PC-3 (cell line): ENCODE measurements at regions not wholly inside any gene's neighbourhood (a gene's known extent, or its start where the extent isn't known, plus 50 kb on each side); places are given as distances from the start of the nearest gene placed in this dataset.
A peak's percentile ranks its signal among the peaks of the same experiment; 100 is the strongest.

Source experiments
- ATAC-seq: fragments of 200-7000 bp; cut with Tn5 transposase; 2 replicates; pipeline ENCODE4 v1.9.1; 2020; ENCODE audit warnings: mild to moderate bottlenecking, moderate library complexity
- BruUV-seq: library from RNA; stranded (reverse); fragments of 400-500 nt; replicated peaks from 2 replicates; lab custom pipeline; 2021; lab: Mats Ljungman, UMichigan
- CTCF ChIA-PET: fragments of 300-600 bp; sonication (Branson Sonifier 250); formaldehyde crosslinking; loops from one replicate; lab custom pipeline; 2022; ENCODE audit warnings: antibody characterized with exemption; lab: Charles Lee
- POLR2A ChIA-PET: fragments of 300-600 bp; sonication (Branson Sonifier 250); formaldehyde crosslinking; loops from one replicate; lab custom pipeline; 2022; ENCODE audit warnings: antibody characterized with exemption; ENCODE audit not compliant: unreplicated experiment; lab: Charles Lee
- DNase-seq: peaks from one replicate; pipeline ENCODE4 v3.0.0-alpha.2; 2015
- H2AFZ ChIP-seq: fragments of 300-600 bp; sonication (generic); 2 replicates; pipeline ENCODE4 v1.6.0; 2016; ENCODE audit warnings: antibody characterized with exemption, low read length
- H3F3A ChIP-seq: fragments of 300-600 bp; sonication (generic); one replicate; pipeline ENCODE4 v1.6.0; 2017; ENCODE audit warnings: antibody characterized with exemption, low read length, control low read depth, mild to moderate bottlenecking; ENCODE audit not compliant: unreplicated experiment
- H3K27ac ChIP-seq: fragments of 300-600 bp; sonication (generic); 2 replicates; pipeline ENCODE4 v1.5.1; 2016; ENCODE audit warnings: mild to moderate bottlenecking, low read length
- H3K27me3 ChIP-seq: fragments of 300-600 bp; sonication (generic); 2 replicates; pipeline ENCODE4 v1.6.1; 2016; ENCODE audit warnings: low read length, mixed read lengths
- H3K36me3 ChIP-seq: fragments of 300-600 bp; sonication (generic); 2 replicates; pipeline ENCODE4 v1.6.1; 2016; ENCODE audit warnings: low read depth, mixed run types, low read length, mixed read lengths
- H3K4me1 ChIP-seq: fragments of 300-600 bp; sonication (generic); 2 replicates; pipeline ENCODE4 v1.5.1; 2016; ENCODE audit warnings: low read length; ENCODE audit not compliant: insufficient read depth
- H3K4me2 ChIP-seq: fragments of 300-600 bp; sonication (generic); 2 replicates; pipeline ENCODE4 v1.6.0; 2016; ENCODE audit warnings: low read length
- H3K4me3 ChIP-seq: fragments of 300-600 bp; sonication (generic); 2 replicates; pipeline ENCODE4 v1.5.1; 2016; ENCODE audit warnings: mild to moderate bottlenecking, low read length, mixed read lengths
- H3K79me2 ChIP-seq: fragments of 300-600 bp; sonication (generic); 2 replicates; pipeline ENCODE4 v1.6.1; 2017; ENCODE audit warnings: low read length, mixed read lengths
- H3K9ac ChIP-seq: fragments of 300-600 bp; sonication (generic); 2 replicates; pipeline ENCODE4 v1.6.0; 2016; ENCODE audit warnings: mild to moderate bottlenecking, low read length
- H3K9me2 ChIP-seq: fragments of 300-600 bp; sonication (generic); replicated peaks from 2 replicates; pipeline ENCODE4 v1.6.1; 2016; ENCODE audit warnings: mixed run types, low read length, mixed read lengths
- H3K9me3 ChIP-seq: fragments of 300-600 bp; sonication (generic); 2 replicates; pipeline ENCODE4 v1.6.1; 2016; ENCODE audit warnings: low read length, mixed read lengths
- H4K20me1 ChIP-seq: fragments of 300-600 bp; sonication (generic); 2 replicates; pipeline ENCODE4 v1.6.1; 2016; ENCODE audit warnings: low read length, mixed read lengths
- EZH2 ChIP-seq: fragments of 300-600 bp; sonication (generic); IDR thresholded peaks from one replicate; pipeline ENCODE4 v1.6.1; 2017; ENCODE audit warnings: antibody characterized with exemption, mild to moderate bottlenecking, low read length; ENCODE audit not compliant: unreplicated experiment
- EZH2phosphoT487 ChIP-seq: fragments of 300-600 bp; sonication (generic); IDR thresholded peaks from 2 replicates; pipeline ENCODE4 v1.6.1; 2018; ENCODE audit warnings: mild to moderate bottlenecking, antibody characterized with exemption, low read length, borderline replicate concordance
- intact Hi-C: fragments of 100-400 bp; cut with micrococcal nuclease; formaldehyde crosslinking; loops from 2 replicates; pipeline ENCODE4 v1.9.0; 2023
- TF ChIP-seq, protein P1 (sequence below): fragments of 300-600 bp; sonication (generic); conservative IDR thresholded peaks from 2 replicates; pipeline ENCODE4 v1.5.1; 2017; ENCODE audit warnings: antibody characterized with exemption, low read depth, mild to moderate bottlenecking, low read length

GRCh38 chr3:17832016-17832415, 89.6 kb upstream of the TBC1D5 start:
- TF ChIP-seq, protein P1, sequence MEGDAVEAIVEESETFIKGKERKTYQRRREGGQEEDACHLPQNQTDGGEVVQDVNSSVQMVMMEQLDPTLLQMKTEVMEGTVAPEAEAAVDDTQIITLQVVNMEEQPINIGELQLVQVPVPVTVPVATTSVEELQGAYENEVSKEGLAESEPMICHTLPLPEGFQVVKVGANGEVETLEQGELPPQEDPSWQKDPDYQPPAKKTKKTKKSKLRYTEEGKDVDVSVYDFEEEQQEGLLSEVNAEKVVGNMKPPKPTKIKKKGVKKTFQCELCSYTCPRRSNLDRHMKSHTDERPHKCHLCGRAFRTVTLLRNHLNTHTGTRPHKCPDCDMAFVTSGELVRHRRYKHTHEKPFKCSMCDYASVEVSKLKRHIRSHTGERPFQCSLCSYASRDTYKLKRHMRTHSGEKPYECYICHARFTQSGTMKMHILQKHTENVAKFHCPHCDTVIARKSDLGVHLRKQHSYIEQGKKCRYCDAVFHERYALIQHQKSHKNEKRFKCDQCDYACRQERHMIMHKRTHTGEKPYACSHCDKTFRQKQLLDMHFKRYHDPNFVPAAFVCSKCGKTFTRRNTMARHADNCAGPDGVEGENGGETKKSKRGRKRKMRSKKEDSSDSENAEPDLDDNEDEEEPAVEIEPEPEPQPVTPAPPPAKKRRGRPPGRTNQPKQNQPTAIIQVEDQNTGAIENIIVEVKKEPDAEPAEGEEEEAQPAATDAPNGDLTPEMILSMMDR: no peak
- TF ChIP-seq EZH2phosphoT487 (no peak), EZH2 (no peak)
- no peak overlapping the region for H3K27ac ChIP-seq
- no peaks in the 10 kb centered on the region for H3K9me2 ChIP-seq
- DNase-seq: no peak
- H3K27me3 ChIP-seq: no peaks in the 10 kb centered on the region
- H3K4me3 ChIP-seq: no peak overlapping the region
- ChIA-PET CTCF (no interaction called here), POLR2A (interaction anchor here (0.7 kb wide), 1 partner anchor 547 kb away, joined by 3 read pairs; no protein-coding TSS in a partner anchor)
- H3K4me2 ChIP-seq: no peak overlapping the region
- intact Hi-C loops: no loop called here
- H3K36me3 ChIP-seq: no peaks in the 10 kb centered on the region
- H3K9ac ChIP-seq: no peak overlapping the region
- no peak overlapping the region for H2AFZ ChIP-seq
- H4K20me1 ChIP-seq: no peaks in the 10 kb centered on the region
- no peaks in the 10 kb centered on the region for H3K9me3 ChIP-seq
- H3F3A ChIP-seq: no peaks in the 10 kb centered on the region
- H3K4me1 ChIP-seq: peaks cover 32% of the 10 kb centered on the region
- no peaks in the 10 kb centered on the region for H3K79me2 ChIP-seq
- no TSS peak for BruUV-seq
- ATAC-seq: no peak

DNA sequence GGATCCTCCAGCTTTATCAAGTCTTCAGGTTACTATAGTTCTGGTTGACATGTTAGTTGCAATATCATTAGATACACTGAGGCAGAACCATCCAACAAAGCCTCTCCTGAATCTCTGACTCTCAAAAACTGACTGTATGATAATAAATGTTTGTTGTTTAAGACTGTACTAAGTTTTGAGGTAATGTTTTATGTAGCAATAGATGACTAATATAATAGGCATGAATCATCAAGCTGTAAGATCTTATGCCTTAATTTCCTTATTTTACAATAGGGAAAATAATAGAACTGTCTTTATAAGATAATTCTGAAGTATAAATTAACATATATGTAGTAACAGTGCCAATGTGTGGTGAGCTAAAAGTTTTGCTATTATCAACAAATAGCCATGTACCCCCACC, 88.9 kb upstream of the TBC1D5 start:
- Histone ChIP-seq H3K27me3 (no peaks in the 10 kb centered on the region), H3K9me3 (no peaks in the 10 kb centered on the region), H3K4me2 (no peak overlapping the region), H3K9me2 (no peaks in the 10 kb centered on the region), H3F3A (no peaks in the 10 kb centered on the region), H3K36me3 (no peaks in the 10 kb centered on the region), H2AFZ (no peak overlapping the region), H3K79me2 (no peaks in the 10 kb centered on the region), H3K4me1 (peaks cover 29% of the 10 kb centered on the region), H3K4me3 (no peak overlapping the region), H3K9ac (no peak overlapping the region), H4K20me1 (no peaks in the 10 kb centered on the region), H3K27ac (no peak overlapping the region)
- intact Hi-C loops: no loop called here
- POLR2A ChIA-PET: interaction anchor here (0.7 kb wide), 1 partner anchor 547 kb away, joined by 3 read pairs; no protein-coding TSS in a partner anchor
- ATAC-seq: peak; percentile 50
- no TSS peak for BruUV-seq
- CTCF ChIA-PET: interaction anchor here (0.6 kb wide), 1 partner anchor 10 kb away, joined by 3 read pairs; no protein-coding TSS in a partner anchor
- TF ChIP-seq EZH2phosphoT487: no peak
- no peak for TF ChIP-seq EZH2
- TF ChIP-seq, protein P1: no peak
- DNase-seq: peak; percentile 56

GRCh38 chr3:17830788-17831187, 88.4 kb upstream of the TBC1D5 start:
- intact Hi-C loops: no loop called here
- Histone ChIP-seq H3K9me2 (no peaks in the 10 kb centered on the region), H4K20me1 (no peaks in the 10 kb centered on the region), H3K27me3 (no peaks in the 10 kb centered on the region), H3K27ac (no peak overlapping the region), H3K79me2 (no peaks in the 10 kb centered on the region), H2AFZ (no peak overlapping the region), H3K4me2 (no peak overlapping the region), H3K4me3 (no peak overlapping the region), H3K36me3 (no peaks in the 10 kb centered on the region), H3K4me1 (peaks cover 23% of the 10 kb centered on the region), H3K9ac (no peak overlapping the region), H3K9me3 (no peaks in the 10 kb centered on the region), H3F3A (no peaks in the 10 kb centered on the region)
- TF ChIP-seq EZH2phosphoT487 (no peak), EZH2 (no peak)
- TF ChIP-seq, protein P1: no peak
- ChIA-PET CTCF (interaction anchor here (0.6 kb wide), 1 partner anchor 11 kb away, joined by 3 read pairs; no protein-coding TSS in a partner anchor), POLR2A (no interaction called here)
- BruUV-seq: no TSS peak
- ATAC-seq (peak; percentile 56), DNase-seq (peak; percentile 31)
